GM12874 (cell line): ENCODE measurements at regions not wholly inside any gene's neighbourhood (a gene's known extent, or its start where the extent isn't known, plus 50 kb on each side); places are given as distances from the start of the nearest gene placed in this dataset.
A peak's percentile ranks its signal among the peaks of the same experiment; 100 is the strongest.

ENCODE experiments used
- TF ChIP-seq, protein P1 (sequence below): IDR thresholded peaks from 2 replicates; pipeline ENCODE4 v1.5.1; 2011; ENCODE audit warnings: low read depth, mild to moderate bottlenecking, control low read depth, low read length, moderate library complexity; ENCODE audit not compliant: insufficient read depth

GRCh38 chr17:12528036-12528435, 137.7 kb upstream of the MYOCD start:
- TF ChIP-seq, protein P1, sequence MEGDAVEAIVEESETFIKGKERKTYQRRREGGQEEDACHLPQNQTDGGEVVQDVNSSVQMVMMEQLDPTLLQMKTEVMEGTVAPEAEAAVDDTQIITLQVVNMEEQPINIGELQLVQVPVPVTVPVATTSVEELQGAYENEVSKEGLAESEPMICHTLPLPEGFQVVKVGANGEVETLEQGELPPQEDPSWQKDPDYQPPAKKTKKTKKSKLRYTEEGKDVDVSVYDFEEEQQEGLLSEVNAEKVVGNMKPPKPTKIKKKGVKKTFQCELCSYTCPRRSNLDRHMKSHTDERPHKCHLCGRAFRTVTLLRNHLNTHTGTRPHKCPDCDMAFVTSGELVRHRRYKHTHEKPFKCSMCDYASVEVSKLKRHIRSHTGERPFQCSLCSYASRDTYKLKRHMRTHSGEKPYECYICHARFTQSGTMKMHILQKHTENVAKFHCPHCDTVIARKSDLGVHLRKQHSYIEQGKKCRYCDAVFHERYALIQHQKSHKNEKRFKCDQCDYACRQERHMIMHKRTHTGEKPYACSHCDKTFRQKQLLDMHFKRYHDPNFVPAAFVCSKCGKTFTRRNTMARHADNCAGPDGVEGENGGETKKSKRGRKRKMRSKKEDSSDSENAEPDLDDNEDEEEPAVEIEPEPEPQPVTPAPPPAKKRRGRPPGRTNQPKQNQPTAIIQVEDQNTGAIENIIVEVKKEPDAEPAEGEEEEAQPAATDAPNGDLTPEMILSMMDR: no peak

DNA sequence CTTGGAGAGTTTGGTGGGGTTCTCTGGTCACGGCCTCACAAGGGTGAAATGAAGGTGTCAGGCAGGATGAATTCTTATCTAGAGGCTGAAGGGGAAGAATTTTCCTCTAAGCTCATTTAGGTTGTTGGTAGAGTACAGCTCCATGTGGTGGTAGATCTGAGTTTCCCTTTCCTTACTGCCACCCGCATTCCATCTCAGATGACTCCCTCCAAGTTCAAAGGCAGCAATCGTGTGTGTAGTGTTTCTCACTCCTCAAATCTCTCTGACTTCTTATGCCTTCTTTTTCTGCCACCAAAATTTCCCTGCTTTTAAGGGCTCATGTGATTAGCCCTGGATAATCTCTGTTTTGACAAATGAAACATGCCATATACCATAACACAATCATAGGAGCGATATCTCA, 135.5 kb upstream of the MYOCD start:
- TF ChIP-seq, protein P1: no peak

DNA sequence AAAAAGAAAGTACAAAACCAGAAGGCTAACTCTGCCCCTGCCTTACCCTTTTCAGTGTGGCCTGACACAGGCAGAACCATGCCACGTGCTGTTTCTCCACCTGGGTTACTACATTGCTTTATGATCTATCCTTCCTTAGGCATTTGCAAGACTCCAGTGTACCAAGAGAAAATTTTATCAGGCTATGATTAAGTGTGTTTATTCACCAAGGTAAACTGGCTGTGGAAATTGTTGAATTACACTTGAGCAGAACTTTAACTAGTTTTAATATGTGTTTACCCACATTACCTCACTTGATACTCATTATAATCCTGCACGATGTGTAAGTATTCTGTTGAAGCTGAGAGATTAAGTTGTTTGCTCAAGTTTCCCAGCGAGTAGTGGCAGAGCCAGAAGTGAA, 129.7 kb upstream of the MYOCD start:
- TF ChIP-seq, protein P1: no peak

GRCh38 chr17:12536472-12536871, 129.2 kb upstream of the MYOCD start:
- TF ChIP-seq, protein P1: no peak

- TF ChIP-seq, protein P1: no peak
These were observed 128.3 kb upstream of the MYOCD start for GRCh38 chr17:12537436-12537835.

DNA sequence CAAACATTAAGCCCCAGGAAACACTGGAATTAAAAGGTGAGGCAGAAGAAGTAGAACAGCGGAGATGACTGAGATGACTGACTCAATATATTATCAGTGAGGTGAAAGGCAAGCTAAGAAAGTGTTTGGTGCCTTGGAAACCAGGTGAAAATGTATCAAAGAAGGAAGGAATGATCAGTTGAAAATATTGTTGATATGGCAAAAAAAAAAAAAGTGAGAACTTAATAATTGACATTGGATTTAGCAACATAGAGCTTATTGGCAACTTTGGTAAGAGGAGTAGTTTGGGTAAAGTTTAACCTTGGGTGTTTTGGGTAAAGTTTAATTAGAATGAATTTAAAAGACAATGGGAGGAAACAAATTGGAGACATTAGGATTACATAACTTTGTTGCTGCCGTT, 127.7 kb upstream of the MYOCD start:
- TF ChIP-seq, protein P1: no peak

DNA sequence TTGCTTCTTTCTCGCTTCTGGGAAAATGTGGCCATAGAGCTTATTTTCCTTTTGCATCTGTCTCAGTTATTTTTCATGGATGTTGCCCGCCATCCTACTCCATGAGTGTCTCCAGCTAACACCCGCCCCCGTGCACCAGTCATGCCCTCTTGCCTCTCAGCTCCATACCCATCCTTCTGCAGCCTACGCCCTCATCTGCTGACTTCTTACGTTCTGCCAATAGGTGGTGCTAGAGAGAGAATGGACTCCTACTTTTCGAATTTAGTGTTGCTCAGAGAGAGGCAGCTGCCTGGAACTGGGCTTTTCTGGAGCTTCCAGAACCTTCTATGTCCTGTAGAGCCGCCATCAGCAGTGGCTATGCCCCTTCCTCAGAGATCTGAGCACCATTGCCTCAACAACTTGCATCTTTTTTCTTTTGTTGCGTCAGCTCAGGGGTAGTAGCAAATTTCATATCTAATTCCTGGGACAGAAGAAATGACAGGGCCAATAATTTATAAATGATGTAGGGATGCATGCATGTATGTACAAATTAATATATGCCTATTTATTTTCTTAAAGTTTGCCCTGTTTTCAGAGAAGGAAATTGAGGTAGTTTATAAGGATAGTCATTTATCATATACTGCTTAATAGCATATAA, 119.7 kb upstream of the MYOCD start:
- TF ChIP-seq, protein P1: peak; percentile 67
